ENCODE measurements at regions not wholly inside any gene's neighbourhood (a gene's known extent, or its start where the extent isn't known, plus 50 kb on each side); places are given as distances from the start of the nearest gene placed in this dataset.

- TF ChIP-seq, protein P1, sequence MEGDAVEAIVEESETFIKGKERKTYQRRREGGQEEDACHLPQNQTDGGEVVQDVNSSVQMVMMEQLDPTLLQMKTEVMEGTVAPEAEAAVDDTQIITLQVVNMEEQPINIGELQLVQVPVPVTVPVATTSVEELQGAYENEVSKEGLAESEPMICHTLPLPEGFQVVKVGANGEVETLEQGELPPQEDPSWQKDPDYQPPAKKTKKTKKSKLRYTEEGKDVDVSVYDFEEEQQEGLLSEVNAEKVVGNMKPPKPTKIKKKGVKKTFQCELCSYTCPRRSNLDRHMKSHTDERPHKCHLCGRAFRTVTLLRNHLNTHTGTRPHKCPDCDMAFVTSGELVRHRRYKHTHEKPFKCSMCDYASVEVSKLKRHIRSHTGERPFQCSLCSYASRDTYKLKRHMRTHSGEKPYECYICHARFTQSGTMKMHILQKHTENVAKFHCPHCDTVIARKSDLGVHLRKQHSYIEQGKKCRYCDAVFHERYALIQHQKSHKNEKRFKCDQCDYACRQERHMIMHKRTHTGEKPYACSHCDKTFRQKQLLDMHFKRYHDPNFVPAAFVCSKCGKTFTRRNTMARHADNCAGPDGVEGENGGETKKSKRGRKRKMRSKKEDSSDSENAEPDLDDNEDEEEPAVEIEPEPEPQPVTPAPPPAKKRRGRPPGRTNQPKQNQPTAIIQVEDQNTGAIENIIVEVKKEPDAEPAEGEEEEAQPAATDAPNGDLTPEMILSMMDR (IDR thresholded peaks at IDR 0.05), result no peak
- TF ChIP-seq POLR2AphosphoS5 (IDR thresholded peaks at IDR 0.05), result no peak
- no peak for TF ChIP-seq POLR2A (IDR thresholded peaks at IDR 0.05)
- TF ChIP-seq EP300 (IDR thresholded peaks at IDR 0.05), result no peak
Measured at GRCh38 chr13:90902255-90902654, 445.2 kb upstream of the MIR17HG start.

Data from gastroesophageal sphincter (tissue), 3 donors.